CD4-positive, alpha-beta T cell (primary cell): ENCODE measurements at regions not wholly inside any gene's neighbourhood (a gene's known extent, or its start where the extent isn't known, plus 50 kb on each side); places are given as distances from the start of the nearest gene placed in this dataset.

Source experiments
- ATAC-seq: fragments of 200-7000 bp; cut with Tn5 transposase; one replicate; pipeline ENCODE4 v1.10.0; 2022; ENCODE audit warnings: mild to moderate bottlenecking; ENCODE audit not compliant: poor library complexity
- CTCF ChIA-PET: fragments of 350-600 bp; sonication (Branson Sonifier 250); formaldehyde crosslinking; loops from one replicate; lab custom pipeline; 2021; ENCODE audit warnings: antibody characterized with exemption, inconsistent platforms; lab: Charles Lee
- POLR2A ChIA-PET: fragments of 350-600 bp; sonication (Branson Sonifier 250); formaldehyde crosslinking; loops from one replicate; lab custom pipeline; 2021; ENCODE audit warnings: antibody characterized with exemption, inconsistent platforms; lab: Charles Lee
- DNase-seq, 14 experiments: peaks; one replicate each; pipeline ENCODE4 v3.0.0-alpha.2; 2013 to 2020; ENCODE audit warnings: mixed read lengths in 2 of 14
- H3K27ac ChIP-seq, 2 donors: one replicate each; pipeline versions ENCODE4 v1.5.1 to v1.7.0; 2013; ENCODE audit warnings: low read length in 2 of 2, low read depth in 1 of 2, mild to moderate bottlenecking in 1 of 2
- H3K27me3 ChIP-seq, 2 experiments: 1 replicate in 1 of 2; 2 replicates in 1 of 2; pipeline versions ENCODE4 v1.6.1 to v1.7.0; 2013; ENCODE audit warnings: low read length in 2 of 2, control low read depth in 1 of 2, mild to moderate bottlenecking in 1 of 2, moderate library complexity in 1 of 2; ENCODE audit not compliant: insufficient read depth in 2 of 2, control insufficient read depth in 1 of 2
- H3K36me3 ChIP-seq: one replicate; pipeline ENCODE4 v1.6.1; 2013; ENCODE audit warnings: low read length, control low read depth; ENCODE audit not compliant: insufficient read depth
- H3K4me1 ChIP-seq: one replicate; pipeline ENCODE4 v1.6.1; 2013; ENCODE audit warnings: low read length, control low read depth; ENCODE audit not compliant: insufficient read depth
- H3K4me3 ChIP-seq: one replicate; pipeline ENCODE4 v1.5.1; 2013; ENCODE audit warnings: mild to moderate bottlenecking, low read length, moderate library complexity
- H3K9me3 ChIP-seq, 2 experiments: 1 replicate in 1 of 2; 2 replicates in 1 of 2; pipeline versions ENCODE4 v1.6.1 to v1.7.0; 2013; ENCODE audit warnings: low read length in 2 of 2, mild to moderate bottlenecking in 2 of 2, control low read depth in 1 of 2, moderate library complexity in 1 of 2; ENCODE audit not compliant: control insufficient read depth in 1 of 2, insufficient read depth in 1 of 2
- H3K27ac Mint-ChIP-seq: one replicate; pipeline ENCODE4 v1.8.0; 2020; ENCODE audit warnings: mixed read lengths
- H3K27me3 Mint-ChIP-seq: one replicate; pipeline ENCODE4 v1.8.0; 2021; ENCODE audit warnings: mixed read lengths
- H3K36me3 Mint-ChIP-seq: one replicate; pipeline ENCODE4 v1.8.0; 2021; ENCODE audit warnings: low read depth, mixed read lengths
- H3K4me1 Mint-ChIP-seq: one replicate; pipeline ENCODE4 v1.8.0; 2021; ENCODE audit warnings: low read depth, mixed read lengths
- H3K4me3 Mint-ChIP-seq: one replicate; pipeline ENCODE4 v1.8.0; 2020; ENCODE audit warnings: mild to moderate bottlenecking, mixed read lengths
- H3K9me3 Mint-ChIP-seq: one replicate; pipeline ENCODE4 v1.8.0; 2020; ENCODE audit warnings: mixed read lengths
- CTCF ChIP-seq: fragments of 200-600 bp; IDR thresholded peaks from one replicate; pipeline ENCODE4 v1.8.0; 2022; ENCODE audit warnings: antibody characterized with exemption, mild to moderate bottlenecking
- intact Hi-C, 2 experiments: fragments of 100-400 bp; cut with DNase I in 1 of 2; cut with micrococcal nuclease in 1 of 2; formaldehyde crosslinking; loops; one replicate each; pipeline versions ENCODE4 v1.15.1 to v1.9.0; 2023 to 2025; cut with DNase I, micrococcal nuclease

DNA sequence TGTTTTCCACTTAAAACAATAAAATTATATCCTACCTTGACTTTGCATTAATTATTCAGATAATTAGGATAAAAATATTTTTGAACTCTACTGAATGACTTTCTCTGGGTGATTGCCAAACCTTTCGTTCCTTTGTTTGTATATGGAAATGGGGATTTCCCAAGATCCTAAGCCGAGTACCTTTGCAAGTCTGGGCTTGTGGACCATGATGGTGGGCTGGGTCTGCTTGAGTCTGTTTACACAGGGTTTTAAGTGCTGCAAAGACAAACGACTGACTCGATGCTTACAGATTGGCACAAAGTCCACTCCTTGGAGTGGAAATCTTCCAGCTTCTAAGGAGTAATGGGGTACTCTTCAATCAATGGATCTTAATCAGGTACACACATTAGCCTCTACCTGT, 659.5 kb downstream of the TSN start:
- intact Hi-C loops, result loop anchor here in 1 of 2 experiments (5.0 kb wide), 1 partner anchor 1653 kb away; no protein-coding TSS in a partner anchor
- H3K4me1 Mint-ChIP-seq, result no peaks in the 10 kb centered on the region
- POLR2A ChIA-PET, result no interaction called here
- H3K4me3 Mint-ChIP-seq, result no peak overlapping the region
- no peaks in the 10 kb centered on the region for H3K27me3 ChIP-seq
- H3K36me3 ChIP-seq, result no peaks in the 10 kb centered on the region
- no peak for TF ChIP-seq CTCF
- no peak overlapping the region for H3K27ac Mint-ChIP-seq
- no peak for ATAC-seq
- H3K27me3 Mint-ChIP-seq, result no peaks in the 10 kb centered on the region
- no peaks in the 10 kb centered on the region for H3K4me1 ChIP-seq
- no peaks in the 10 kb centered on the region for H3K36me3 Mint-ChIP-seq
- DNase-seq, result no peak
- peaks cover 4% of the 10 kb centered on the region for H3K9me3 Mint-ChIP-seq
- no peaks in the 10 kb centered on the region for H3K9me3 ChIP-seq
- H3K27ac ChIP-seq, result no peak overlapping the region
- H3K4me3 ChIP-seq, result no peak overlapping the region
- CTCF ChIA-PET, result no interaction called here

GRCh38 chr2:122417114-122417513, 661.7 kb downstream of the TSN start:
- Histone ChIP-seq H3K4me1 (no peaks in the 10 kb centered on the region), H3K27ac (no peak overlapping the region), H3K9me3 (no peaks in the 10 kb centered on the region), H3K4me3 (no peak overlapping the region), H3K27me3 (no peaks in the 10 kb centered on the region), H3K36me3 (no peaks in the 10 kb centered on the region)
- H3K27ac Mint-ChIP-seq, result no peak overlapping the region
- H3K9me3 Mint-ChIP-seq, result no peaks in the 10 kb centered on the region
- intact Hi-C loops, result loop anchor here in 1 of 2 experiments (5.0 kb wide), 1 partner anchor 1655 kb away; no protein-coding TSS in a partner anchor
- ATAC-seq, result no peak
- no peaks in the 10 kb centered on the region for H3K4me1 Mint-ChIP-seq
- DNase-seq, result no peak
- TF ChIP-seq CTCF, result no peak
- no peaks in the 10 kb centered on the region for H3K36me3 Mint-ChIP-seq
- no peaks in the 10 kb centered on the region for H3K27me3 Mint-ChIP-seq
- no peak overlapping the region for H3K4me3 Mint-ChIP-seq
- POLR2A ChIA-PET, result no interaction called here
- CTCF ChIA-PET, result no interaction called here

DNA sequence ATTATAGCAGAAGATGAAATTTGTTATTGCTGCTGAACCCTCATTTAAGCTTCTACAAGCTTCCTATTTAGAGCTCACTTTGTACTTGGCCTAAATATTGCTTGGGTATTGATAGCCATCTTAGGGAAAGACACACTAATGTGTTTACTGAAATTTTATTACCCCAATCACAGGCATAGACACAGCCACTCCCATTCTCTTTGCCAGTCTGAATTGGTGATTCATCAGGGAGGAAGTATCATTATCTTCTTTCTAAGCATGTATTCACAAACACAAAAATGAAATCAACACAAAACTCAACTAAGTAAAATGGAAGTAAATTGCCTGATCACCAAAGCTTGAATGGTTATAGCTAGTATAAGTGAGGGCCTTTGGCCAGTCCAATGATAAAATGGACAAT, 666.3 kb downstream of the TSN start:
- Mint-ChIP-seq H3K4me3 (no peak overlapping the region), H3K27me3 (no peaks in the 10 kb centered on the region), H3K4me1 (no peaks in the 10 kb centered on the region), H3K9me3 (peaks cover 2% of the 10 kb centered on the region), H3K27ac (no peak overlapping the region), H3K36me3 (no peaks in the 10 kb centered on the region)
- Histone ChIP-seq H3K27ac (no peak overlapping the region), H3K4me3 (no peak overlapping the region), H3K27me3 (no peaks in the 10 kb centered on the region), H3K36me3 (no peaks in the 10 kb centered on the region), H3K4me1 (no peaks in the 10 kb centered on the region), H3K9me3 (no peaks in the 10 kb centered on the region)
- POLR2A ChIA-PET, result no interaction called here
- no peak for TF ChIP-seq CTCF
- intact Hi-C loops, result no loop called here
- CTCF ChIA-PET, result no interaction called here
- DNase-seq, result no peak
- no peak for ATAC-seq
